ENCODE measurements at regions not wholly inside any gene's neighbourhood (a gene's known extent, or its start where the extent isn't known, plus 50 kb on each side); places are given as distances from the start of the nearest gene placed in this dataset.

GRCh38 chr13:73366241-73366640 is 307.4 kb downstream of the KLF5 start:
- DNase-seq = no peak

- DNase-seq = no peak
Observed at GRCh38 chr13:73365681-73366080, 306.9 kb downstream of the KLF5 start.

- no peak for DNase-seq
Observed at GRCh38 chr13:73365252-73365651, 306.4 kb downstream of the KLF5 start.

GRCh38 chr13:73364736-73365135 is 305.9 kb downstream of the KLF5 start:
- DNase-seq = no peak

GRCh38 chr13:73358606-73359095 is 299.8 kb downstream of the KLF5 start:
- no peak for DNase-seq

GRCh38 chr13:73355134-73355533 is 296.3 kb downstream of the KLF5 start:
- no peak for DNase-seq

- DNase-seq = no peak
Observed at GRCh38 chr13:73351730-73352129, 292.9 kb downstream of the KLF5 start.

GRCh38 chr13:73341748-73342147 is 282.9 kb downstream of the KLF5 start:
- no peak for DNase-seq

GRCh38 chr13:73340069-73340468 is 281.3 kb downstream of the KLF5 start:
- no peak for DNase-seq

- no peak for DNase-seq
Observed at GRCh38 chr13:73339086-73339485, 280.3 kb downstream of the KLF5 start.

- DNase-seq = no peak
Observed at GRCh38 chr13:73338389-73338788, 279.6 kb downstream of the KLF5 start.

- no peak for DNase-seq
Observed at GRCh38 chr13:73337532-73337931, 278.7 kb downstream of the KLF5 start.

GRCh38 chr13:73336773-73337172 is 278.0 kb downstream of the KLF5 start:
- no peak for DNase-seq

GRCh38 chr13:73335944-73336343 is 277.1 kb downstream of the KLF5 start:
- no peak for DNase-seq

GRCh38 chr13:73335210-73335609 is 276.4 kb downstream of the KLF5 start:
- no peak for DNase-seq

GRCh38 chr13:73334445-73334844 is 275.6 kb downstream of the KLF5 start:
- no peak for DNase-seq

- DNase-seq = no peak
Observed at GRCh38 chr13:73331556-73331955, 272.8 kb downstream of the KLF5 start.

GRCh38 chr13:73329355-73329754 is 270.6 kb downstream of the KLF5 start:
- DNase-seq = no peak

- no peak for DNase-seq
Observed at GRCh38 chr13:73327579-73327978, 268.8 kb downstream of the KLF5 start.

GRCh38 chr13:73325723-73326558 is 267.1 kb downstream of the KLF5 start:
- no peak for DNase-seq

- no peak for DNase-seq
Observed at GRCh38 chr13:73324842-73325722, 266.3 kb downstream of the KLF5 start.

- DNase-seq = no peak
Observed at GRCh38 chr13:73323615-73324014, 264.8 kb downstream of the KLF5 start.

- DNase-seq = no peak
Observed at GRCh38 chr13:73321043-73321442, 262.2 kb downstream of the KLF5 start.

- no peak for DNase-seq
Observed at GRCh38 chr13:73317140-73317539, 258.3 kb downstream of the KLF5 start.
